CD4-positive, alpha-beta T cell treated with Interferon gamma for 1 hour (primary cell): ENCODE measurements at regions not wholly inside any gene's neighbourhood (a gene's known extent, or its start where the extent isn't known, plus 50 kb on each side); places are given as distances from the start of the nearest gene placed in this dataset.

Experiments used
- DNase-seq: peaks from one replicate; pipeline ENCODE4 v3.0.0-alpha.2; 2020

DNA sequence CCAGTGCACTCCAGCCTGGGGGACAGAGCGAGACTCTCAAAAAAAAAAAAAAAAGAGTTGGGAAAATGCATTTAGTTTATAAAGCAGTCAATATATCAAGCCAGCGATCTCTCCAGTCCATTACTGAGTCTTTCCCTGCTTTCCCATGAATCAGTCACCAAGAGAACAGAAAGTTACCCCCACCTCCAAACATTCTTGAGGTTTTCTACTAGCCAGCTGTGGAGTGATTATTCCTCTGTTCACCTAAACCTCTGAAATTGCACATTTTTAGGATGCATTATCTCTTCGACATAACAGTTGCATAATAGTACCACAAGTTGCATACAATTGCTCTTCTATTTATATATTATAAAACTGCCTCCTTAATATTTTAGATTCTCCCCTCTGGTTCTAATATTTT, 134.8 kb upstream of the DIO3 start:
- no peak for DNase-seq

DNA sequence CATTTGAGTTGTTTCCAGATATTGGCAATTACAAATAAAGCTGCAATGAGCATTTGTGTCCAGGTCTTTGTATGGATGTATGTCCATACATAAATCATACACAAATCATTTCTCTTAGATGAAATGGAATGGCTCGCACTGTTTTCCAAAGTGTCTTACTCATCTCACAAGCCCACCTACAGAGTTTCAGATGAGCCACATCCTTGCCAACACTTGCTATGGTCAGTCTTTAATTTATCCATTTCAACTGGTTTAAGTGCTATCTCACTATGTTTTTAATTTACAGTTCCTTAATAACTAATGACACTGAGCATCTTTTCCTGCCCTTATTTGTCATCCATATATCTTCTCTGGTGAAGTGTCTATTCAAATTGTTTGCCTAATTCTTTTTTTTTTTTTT, 132.9 kb upstream of the DIO3 start:
- DNase-seq, result no peak

DNA sequence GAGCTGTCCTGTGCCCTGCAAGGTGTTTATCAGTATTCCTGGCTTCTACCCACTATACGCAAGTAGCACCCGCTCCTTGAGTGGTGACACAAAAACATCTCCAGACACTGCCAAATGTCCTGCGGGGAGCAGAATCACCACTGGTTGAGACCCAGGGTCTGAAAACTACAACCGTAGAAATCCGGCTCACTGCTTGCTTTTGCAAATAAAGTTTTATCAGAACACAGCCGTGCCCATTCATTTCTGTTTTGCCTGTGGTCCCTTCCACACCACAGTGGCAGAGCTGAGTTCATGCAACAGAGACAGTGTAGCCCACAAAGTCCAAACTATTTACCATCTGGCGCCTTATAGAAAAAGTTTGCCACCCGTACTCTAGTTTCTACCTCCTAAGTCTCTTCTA, 125.7 kb upstream of the DIO3 start:
- no peak for DNase-seq

DNA sequence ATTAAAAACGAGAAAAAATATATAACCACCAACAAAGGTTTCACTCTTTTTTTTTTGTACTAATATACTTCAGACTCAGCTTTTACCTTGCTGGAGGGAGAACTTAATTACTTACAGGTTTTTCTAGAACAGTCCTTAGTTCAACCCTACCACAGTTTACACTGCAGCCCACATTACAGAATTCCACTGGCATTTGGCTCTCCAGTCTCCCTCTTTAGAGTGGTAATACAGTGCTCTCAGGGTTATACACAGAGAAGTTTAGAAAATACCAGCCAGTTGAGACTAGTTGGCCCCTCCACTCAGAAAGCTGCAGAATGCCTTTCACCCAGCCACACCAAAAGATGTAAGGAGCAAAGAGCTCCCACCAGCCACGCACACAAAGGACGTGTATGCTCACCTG, 122.3 kb upstream of the DIO3 start:
- DNase-seq, result no peak

DNA sequence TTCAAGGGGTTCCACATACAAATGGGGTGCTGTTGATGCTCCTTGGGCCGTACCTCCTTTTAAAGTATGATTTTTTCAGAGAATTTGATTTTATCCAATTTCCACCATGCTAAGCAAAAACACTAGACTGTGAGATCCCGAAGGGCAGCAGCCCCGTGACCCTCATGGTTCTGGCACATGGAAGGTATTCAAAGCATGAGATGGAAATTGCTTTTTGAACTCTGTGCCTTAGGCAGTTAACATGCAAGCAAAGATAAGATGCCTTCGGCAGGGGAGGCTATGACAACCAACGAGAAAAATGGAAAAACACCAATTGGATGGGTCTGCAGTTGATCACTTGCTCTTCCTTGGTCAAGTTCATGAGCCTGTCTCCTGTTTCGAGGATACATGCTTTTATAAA, 120.8 kb upstream of the DIO3 start:
- DNase-seq, result no peak

DNA sequence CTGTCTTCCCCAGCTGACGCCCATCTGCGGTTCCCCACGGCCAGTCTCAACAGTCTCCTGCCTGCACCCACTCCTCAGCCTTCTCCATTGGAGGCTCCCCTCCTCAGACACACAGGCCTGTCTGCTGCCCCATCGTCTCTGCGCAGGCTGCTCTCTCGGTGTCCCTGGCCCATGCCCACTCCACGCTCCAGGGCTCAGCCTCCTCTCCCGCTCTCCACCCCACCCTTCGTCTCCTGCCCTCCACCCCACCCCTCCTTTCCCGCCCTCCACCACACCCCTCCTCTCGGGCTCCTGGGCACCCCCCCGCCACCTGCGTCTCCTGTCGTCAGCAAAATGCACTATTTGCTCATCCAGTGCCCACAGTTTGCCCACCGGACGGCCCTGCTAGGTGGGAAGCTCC, 119.6 kb upstream of the DIO3 start:
- no peak for DNase-seq

DNA sequence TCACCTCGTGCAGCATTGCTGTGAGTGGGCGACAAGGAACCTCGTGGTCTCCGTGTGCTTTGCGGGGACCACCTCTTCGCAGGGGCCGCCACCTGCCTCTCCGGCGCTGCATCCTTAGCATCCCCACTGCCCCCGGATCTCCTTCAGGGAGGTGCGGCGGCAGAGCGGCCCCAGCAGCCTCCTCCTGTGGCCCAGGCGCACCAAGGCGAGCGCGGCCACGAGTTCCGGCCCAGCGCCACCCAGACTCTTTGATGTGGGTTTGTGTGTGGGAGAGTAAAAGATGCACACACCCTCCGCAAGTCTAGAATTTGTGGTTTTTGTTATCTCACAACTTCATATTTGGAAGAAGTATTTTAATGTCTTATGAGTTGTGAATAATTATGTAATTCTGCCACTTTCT, 118.8 kb upstream of the DIO3 start:
- peak; percentile 63 for DNase-seq

DNA sequence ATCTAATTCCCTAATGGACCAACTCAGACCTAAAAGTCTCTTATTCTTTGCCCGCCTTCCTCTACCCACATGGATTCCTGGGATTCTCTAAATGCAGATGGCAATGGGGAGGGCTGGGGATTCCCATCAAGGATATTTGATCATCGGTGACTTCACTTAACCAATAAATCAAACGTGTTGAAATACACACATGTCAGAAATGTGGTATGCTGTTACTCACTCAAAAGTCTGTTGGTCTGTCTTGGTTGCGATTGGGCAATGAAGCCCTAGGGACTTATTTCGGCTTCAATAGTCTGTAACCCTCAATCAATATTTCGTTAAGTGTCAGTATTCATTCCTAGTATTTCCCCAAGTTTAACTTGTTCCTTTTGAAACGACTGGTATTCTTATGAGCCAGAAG, 117.2 kb upstream of the DIO3 start:
- no peak for DNase-seq

DNA sequence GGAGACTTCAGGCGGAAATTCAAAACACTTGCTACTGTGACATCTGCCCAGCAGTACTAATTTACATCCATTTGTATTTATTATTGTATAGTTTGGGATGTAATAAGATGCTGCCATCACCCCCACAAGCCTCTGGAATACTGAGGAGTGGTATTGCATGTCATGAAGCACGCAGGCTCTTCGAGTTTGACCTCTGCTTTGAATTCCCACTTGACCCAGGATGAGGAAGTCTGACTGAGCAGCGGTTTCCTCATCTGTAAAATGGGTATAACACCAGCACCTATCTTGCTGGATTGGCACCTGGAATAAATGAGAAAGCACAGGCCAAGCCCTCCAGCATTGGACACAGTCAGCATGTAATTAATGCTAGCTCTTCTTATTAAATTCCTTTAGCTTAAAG, 116.0 kb upstream of the DIO3 start:
- DNase-seq, result no peak

DNA sequence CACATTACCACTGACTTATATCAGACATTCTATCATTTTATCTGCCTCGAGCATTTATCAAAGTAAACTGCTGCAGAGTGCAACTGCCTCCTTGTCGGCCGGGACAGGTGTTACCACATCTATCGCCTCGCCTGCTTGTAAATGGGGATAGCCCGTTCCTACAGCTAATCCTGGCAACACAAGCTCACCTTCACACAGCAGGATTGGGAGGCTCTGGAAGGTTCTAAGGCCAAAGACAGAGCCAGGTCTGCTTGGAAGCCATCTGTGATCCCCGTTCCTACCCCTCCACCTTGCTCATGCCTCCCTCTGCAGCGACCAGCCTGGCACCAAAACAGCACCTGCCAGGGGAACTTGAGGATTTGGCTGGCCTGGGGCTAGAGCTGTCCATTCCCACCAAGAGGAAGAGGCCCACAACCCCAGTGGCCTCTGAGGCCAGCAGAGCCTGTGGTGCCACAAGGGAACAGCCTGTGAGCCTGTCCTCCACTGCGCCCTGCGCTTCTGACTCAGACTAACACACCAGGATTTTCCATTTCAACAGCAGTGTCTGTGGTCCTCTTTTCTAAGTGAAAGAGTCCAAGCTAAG, 114.8 kb upstream of the DIO3 start:
- no peak for DNase-seq

DNA sequence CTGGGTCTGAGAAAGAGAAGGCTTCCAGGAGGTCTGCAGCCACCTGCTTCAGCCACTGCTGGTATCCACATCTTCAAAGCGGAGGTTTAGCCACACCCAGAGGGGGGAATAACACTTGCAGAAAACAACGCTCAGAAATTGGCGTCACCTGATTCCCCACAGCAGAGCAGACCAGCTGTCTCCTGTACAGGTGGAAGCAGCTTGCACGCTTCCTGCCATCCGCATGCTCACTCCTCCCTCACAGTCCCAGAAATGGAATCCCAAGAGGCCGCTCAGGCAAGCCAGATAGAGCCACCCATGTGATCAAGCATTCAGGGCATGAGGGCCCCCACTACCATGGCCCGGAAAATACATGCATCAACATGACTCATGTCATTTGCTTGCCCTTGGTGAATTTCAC, 112.2 kb upstream of the DIO3 start:
- no peak for DNase-seq

DNA sequence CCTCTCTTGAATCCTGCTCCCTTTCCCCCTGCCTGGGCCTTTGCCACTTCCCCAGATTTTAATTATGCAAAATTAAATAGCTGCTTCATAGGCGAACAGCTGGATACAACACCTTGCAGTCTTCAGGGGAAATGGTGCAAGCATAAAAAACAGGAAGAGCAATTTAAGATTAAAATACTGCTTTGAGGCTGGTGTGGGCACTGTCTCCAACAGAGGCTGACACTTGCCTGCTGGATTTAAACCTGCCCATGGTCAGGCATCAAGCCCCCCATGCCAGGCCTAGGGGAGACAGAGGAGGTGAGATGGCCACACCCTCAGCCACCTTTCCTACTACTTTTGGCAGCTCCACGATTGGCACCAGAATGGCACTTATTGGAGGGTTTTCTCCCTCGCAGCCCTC, 110.1 kb upstream of the DIO3 start:
- no peak for DNase-seq

DNA sequence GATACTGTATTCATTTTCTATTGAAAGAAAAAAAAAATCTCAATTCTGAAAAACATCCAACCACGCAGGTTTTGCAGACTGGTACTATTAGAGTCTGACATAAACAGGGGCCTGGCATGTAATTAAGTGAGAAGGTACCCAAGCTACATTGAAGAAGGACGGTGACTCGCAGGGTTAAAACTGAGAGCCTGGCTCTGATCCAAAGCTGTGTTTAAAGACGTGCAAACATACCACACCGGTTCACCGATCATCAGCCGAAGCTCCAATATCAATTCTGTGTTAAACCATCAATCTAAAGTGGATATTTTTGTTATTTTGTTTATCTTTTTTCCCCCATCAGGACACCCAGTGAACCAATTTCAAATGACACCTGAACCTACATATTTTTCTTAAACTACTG, 108.1 kb upstream of the DIO3 start:
- no peak for DNase-seq

DNA sequence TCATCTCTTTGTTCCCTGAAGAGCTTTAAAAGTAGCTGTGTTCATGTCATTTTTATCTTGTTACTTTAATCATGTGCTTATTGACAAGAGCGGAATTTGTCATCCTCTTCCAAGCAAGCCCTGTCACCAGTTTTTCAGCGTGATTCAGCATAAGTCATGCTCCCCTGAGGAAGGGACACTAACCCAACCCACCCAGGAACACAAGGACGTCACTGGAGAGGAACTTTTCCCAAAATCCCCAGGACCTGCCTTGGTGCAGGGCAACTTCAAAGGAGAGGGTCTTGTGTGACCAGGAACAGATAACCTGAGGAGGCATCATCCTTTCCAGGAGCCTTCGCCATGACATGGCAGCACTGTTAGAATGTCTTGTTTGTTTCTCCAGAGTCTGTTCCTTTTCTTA, 107.1 kb upstream of the DIO3 start:
- no peak for DNase-seq

DNA sequence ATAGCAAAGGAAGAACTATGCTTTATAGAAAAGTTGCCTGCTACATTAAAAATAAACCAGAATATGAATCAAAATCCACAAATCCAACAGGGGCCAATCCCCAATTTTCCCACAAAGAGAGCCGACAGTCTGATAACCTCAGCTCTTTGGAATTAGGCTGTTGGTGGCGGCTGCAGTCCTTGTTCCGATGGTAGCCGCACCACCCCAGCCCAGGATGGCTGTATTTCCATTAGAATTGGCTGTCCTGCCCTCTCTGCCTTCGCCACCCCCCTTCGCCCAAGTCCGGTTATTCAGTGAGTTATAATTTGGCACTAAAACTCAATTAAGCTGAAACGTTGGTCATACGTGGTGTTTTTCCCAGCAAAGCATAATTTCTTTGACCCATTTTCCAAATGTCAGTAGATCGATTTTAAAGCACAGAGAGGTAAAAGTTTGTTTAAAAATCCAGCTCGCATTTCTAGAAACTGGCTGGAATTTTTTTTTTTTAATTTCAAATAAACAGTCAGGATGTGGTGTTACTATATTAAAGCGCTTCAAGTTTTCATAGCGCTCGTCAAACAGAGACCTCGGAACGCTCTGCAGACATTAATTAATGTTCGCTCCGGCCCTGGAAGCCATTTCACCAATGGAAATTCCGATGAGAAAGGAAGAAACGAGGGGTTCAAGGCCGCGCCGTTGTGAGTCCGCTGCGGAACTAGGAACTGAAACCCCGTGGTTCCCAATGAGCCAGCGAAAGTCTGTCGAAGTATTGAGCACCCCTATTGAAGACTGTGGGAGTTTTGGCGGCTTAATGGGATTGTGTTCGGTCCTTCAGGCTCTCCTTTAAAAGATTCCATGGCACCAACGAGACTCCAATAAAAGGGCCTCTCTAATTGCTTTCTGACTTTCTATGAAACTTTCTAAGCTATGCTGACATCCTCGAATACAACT, 104.8 kb upstream of the DIO3 start:
- DNase-seq, result no peak

DNA sequence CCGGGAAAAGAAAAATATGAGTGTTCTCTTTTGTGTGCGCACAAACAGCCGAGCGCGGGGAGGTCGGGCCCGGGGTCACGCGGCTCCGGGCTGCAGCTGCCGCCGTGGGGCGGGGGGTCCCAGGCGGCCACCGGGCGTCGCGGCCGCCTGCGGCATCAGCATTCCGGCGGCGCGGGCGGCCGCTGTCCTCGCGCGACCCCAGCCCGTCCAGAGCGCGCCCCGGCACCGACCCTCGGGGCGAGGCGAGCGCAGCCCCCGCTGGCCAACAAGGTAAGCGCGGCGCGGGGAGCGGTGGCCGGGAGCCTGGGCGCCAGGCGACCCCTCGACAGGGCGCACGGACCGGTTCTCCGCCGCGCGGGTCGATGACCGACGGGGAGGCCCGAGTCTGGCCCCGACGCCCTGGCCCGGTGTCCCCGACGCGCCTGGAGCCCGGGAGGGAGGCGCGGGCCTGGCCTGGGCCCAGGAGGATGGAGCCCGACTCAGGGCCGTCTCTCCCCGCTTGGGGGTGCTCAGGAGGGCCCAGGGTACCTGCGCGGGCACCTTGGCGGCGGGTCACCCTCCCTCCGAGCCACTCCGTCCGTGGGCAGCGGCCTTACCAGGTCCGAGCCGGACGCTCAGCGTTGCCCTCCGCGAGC, 103.9 kb upstream of the DIO3 start:
- DNase-seq, result no peak

DNA sequence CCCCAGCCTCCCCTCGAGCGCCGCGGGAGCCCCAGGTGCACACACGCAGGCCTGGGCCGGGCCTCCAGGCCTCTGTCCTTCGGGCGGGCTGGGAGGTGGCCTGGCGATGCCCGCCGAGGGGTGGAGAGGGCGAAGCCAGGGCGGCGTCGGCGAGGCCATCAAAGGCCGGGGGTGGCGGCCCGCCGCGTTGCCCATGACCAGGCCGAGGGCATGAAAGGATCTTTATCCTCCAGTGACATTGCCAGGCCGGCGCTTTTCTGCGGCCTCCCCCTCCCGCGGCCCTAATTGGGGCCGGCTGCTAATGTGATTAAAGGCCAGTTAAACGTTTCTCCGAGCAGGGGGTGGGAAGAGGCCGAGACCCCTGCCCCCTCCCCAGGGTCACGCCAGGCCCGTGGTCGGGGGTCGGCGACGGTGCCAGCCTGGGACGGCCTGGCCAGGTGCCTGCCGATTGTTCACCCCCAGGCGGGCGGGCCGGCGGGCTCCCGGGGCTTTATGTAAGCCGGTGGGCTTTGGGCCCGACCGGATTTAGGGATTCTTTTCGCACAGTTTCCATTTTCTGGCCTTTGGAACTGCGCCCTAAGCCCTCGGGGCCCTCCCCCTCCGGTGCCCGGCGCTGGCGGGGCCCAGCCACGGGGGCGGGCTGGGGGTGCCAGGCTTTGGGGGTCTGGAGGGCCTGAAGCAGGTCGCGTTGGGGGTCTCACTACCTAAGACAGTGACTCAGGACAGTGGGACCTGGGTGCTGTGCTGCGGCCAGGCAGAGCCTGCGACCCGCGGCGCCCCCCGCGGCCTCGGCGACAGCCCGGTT, 103.2 kb upstream of the DIO3 start:
- DNase-seq, result no peak

DNA sequence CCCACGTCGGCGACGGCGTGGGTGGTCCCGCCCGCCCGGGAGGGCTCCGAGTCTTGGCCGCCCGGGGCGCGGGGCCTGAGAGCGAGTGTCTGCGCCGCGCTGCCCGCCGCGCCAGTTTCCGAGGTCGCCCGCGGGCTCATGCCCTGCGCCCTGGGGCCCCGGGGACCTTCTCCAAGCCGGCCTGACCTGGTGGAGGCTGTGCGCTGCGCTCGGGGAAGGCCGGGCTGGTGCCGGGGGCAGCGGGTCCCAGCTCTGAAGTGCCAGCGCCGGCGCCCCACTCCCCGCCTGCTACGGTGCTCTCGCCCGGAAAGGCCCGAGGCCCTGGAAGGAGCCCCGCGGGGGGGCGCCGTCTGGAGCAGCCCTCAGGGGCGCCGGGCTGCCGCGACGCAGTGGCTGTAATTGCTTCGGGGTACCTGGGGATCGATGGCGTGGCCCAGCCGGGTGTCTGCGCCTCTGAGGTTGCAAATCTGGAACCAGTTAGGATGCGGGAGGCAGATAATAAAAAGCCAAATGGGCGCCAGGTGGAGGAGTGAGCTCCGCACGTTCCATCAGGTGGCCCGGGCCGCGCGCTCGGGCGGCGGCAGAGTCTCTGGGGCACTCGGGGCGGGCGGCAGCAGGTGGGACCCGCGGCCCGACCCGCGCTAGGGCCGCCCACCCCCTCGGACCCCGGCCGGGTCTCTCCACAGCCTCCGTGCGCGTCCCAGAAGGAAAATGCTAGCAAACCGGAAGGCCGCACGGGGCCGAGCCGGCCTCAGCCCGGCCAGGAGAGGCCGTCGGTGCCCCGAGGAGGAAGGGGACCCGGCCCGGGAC, 102.3 kb upstream of the DIO3 start:
- DNase-seq, result no peak

DNA sequence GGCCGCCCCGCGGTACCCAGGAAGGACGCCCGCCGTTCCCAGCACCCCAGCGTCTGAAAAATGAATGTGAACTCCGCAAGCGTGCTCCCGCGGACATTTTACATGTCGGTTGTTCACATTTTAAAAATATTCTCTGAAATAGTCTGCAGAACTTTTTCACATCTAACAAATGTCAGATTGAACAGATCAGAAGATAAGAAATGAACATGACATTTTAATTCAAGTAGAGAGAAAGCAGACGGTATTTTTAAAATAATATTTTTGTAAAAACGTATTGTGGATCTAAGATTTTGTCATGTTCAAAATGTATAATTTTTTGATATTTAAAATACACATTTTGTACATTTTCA, 101.8 kb upstream of the DIO3 start:
- DNase-seq, result no peak

DNA sequence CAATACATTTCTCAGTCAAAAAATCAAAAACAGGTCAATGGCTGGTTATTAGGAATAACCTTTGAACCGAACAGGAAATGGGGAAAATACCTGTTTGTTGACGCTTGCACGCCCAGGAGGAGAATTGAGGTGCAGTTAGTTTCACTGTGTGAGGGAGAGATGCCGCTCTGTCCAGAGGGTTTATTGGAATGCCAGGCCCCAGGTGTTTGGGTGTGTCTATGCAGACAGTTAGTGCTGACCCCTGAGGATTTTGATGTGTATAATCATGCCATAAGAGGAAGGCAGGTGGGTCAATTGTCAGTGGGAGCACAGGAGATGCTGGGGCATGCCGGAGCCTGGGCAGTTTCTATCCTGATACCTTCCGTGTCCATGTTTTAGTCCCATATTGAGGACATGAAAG, 100.8 kb upstream of the DIO3 start:
- no peak for DNase-seq

DNA sequence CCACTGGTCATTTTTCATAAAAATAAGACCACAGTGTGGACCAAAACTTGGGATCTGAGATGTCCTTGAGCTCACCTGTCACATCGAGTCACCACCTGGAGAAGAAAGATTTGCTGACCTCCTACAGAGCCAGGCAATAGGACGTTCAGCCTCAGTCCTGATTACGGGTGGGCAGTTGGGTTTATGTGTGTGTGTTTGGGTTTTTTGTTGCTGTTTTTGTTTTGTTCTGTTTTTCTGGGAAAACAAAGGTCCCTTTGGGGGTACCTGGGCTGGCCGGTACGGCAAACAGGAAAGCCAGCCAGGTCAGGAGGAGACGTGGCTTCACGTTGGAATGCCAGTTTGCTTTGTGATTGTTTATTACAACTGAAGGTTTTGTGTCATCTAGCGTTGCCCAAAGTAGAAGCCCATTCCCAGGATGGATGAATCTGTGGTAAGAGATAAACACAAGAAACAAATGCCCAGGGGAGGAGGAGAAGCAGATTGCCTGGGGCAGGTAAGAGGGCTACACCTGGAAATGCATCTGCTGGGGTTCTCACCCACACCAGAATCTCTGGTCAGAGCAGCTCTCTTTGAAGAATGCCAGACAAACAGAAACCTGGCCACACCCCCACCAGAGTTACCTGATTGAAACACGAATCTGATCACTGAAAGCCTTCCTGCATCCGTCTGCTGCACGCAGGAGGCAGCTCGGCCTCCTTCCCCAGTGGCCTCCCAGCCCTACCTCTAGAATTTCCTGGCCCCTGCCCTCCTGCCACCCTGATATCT, 100.1 kb upstream of the DIO3 start:
- DNase-seq, result no peak

DNA sequence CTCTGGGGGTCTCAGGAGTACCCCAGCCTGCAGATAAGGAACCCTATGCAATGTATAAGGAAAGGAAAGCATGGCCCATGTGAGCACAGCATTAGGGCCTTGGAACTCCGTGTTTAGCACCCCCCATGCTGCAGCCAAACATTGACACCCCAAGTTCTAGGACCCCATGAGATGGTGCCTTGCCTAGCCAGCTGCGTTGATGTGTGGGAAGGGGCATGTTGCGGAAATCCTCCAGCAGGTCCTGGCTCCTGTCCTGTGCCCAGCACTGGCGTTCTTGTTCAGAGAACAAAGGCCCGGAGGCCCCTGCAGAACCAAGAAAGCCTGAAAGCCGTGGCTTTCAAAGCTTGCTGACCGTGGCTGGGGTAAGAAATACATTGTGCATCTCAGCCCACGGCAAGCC, 99.4 kb upstream of the DIO3 start:
- DNase-seq, result no peak
